ENCODE measurements at regions not wholly inside any gene's neighbourhood (a gene's known extent, or its start where the extent isn't known, plus 50 kb on each side); places are given as distances from the start of the nearest gene placed in this dataset.

DNA sequence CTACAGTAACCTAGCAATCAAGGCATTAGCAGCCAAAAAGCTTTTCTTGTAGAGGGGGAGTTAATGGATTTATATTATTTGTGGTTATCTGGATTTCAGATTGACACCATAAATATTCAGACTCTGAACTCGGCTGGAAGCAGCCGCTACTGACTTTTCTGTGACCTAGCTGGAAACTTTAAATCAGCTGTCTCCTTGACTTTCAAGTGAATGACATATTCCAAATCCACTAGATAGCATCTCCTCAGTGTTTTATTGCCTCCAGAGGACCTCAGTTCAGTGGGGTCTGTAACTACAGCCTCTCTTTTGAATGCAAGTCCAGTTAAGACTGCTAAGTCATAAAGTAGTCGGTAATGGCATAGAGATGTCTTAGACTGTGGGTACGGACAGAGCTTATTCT, 448.5 kb downstream of the NUF2 start:
- TF ChIP-seq, protein P1, sequence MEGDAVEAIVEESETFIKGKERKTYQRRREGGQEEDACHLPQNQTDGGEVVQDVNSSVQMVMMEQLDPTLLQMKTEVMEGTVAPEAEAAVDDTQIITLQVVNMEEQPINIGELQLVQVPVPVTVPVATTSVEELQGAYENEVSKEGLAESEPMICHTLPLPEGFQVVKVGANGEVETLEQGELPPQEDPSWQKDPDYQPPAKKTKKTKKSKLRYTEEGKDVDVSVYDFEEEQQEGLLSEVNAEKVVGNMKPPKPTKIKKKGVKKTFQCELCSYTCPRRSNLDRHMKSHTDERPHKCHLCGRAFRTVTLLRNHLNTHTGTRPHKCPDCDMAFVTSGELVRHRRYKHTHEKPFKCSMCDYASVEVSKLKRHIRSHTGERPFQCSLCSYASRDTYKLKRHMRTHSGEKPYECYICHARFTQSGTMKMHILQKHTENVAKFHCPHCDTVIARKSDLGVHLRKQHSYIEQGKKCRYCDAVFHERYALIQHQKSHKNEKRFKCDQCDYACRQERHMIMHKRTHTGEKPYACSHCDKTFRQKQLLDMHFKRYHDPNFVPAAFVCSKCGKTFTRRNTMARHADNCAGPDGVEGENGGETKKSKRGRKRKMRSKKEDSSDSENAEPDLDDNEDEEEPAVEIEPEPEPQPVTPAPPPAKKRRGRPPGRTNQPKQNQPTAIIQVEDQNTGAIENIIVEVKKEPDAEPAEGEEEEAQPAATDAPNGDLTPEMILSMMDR (IDR thresholded peaks at IDR 0.05 in 2 of 3, conservative IDR thresholded peaks at IDR 0.05 in 1 of 3; ENCODE audit: control insufficient read depth in 2 of 3, extremely low read depth in 1 of 3, insufficient read depth in 1 of 3, low read depth in 3 of 3, low read length in 3 of 3): no peak
- TF ChIP-seq TAF1 (IDR thresholded peaks at IDR 0.05; ENCODE audit: borderline replicate concordance, low read depth, low read length): no peak
- no peak for TF ChIP-seq POLR2A (IDR thresholded peaks at IDR 0.05; ENCODE audit: low read depth, low read length)
- no peak for TF ChIP-seq POLR2AphosphoS5 (IDR thresholded peaks at IDR 0.05; ENCODE audit: low read length)
- no peak for TF ChIP-seq POLR2AphosphoS2 (IDR thresholded peaks at IDR 0.05; ENCODE audit: low read depth, low read length)
- TF ChIP-seq SMC3 (IDR thresholded peaks at IDR 0.05; ENCODE audit: borderline replicate concordance, low read length): no peak
- TF ChIP-seq BRCA1 (IDR thresholded peaks at IDR 0.05; ENCODE audit: low read depth, low read length): no peak
- TF ChIP-seq EZH2 (IDR thresholded peaks at IDR 0.05; ENCODE audit: borderline replicate concordance, control insufficient read depth, low read depth, low read length): no peak
- no peak for TF ChIP-seq SPI1 (IDR thresholded peaks at IDR 0.05; ENCODE audit: borderline replicate concordance, insufficient read depth, low read depth, low read length)
- no peak for TF ChIP-seq EP300 (IDR thresholded peaks at IDR 0.05; ENCODE audit: borderline replicate concordance in 1 of 2, control insufficient read depth in 1 of 2, low read depth in 2 of 2, low read length in 2 of 2)
- TF ChIP-seq, protein P2, sequence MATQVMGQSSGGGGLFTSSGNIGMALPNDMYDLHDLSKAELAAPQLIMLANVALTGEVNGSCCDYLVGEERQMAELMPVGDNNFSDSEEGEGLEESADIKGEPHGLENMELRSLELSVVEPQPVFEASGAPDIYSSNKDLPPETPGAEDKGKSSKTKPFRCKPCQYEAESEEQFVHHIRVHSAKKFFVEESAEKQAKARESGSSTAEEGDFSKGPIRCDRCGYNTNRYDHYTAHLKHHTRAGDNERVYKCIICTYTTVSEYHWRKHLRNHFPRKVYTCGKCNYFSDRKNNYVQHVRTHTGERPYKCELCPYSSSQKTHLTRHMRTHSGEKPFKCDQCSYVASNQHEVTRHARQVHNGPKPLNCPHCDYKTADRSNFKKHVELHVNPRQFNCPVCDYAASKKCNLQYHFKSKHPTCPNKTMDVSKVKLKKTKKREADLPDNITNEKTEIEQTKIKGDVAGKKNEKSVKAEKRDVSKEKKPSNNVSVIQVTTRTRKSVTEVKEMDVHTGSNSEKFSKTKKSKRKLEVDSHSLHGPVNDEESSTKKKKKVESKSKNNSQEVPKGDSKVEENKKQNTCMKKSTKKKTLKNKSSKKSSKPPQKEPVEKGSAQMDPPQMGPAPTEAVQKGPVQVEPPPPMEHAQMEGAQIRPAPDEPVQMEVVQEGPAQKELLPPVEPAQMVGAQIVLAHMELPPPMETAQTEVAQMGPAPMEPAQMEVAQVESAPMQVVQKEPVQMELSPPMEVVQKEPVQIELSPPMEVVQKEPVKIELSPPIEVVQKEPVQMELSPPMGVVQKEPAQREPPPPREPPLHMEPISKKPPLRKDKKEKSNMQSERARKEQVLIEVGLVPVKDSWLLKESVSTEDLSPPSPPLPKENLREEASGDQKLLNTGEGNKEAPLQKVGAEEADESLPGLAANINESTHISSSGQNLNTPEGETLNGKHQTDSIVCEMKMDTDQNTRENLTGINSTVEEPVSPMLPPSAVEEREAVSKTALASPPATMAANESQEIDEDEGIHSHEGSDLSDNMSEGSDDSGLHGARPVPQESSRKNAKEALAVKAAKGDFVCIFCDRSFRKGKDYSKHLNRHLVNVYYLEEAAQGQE (IDR thresholded peaks at IDR 0.05; ENCODE audit: low read depth, low read length): no peak
- TF ChIP-seq, protein P3, sequence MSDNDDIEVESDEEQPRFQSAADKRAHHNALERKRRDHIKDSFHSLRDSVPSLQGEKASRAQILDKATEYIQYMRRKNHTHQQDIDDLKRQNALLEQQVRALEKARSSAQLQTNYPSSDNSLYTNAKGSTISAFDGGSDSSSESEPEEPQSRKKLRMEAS (IDR thresholded peaks at IDR 0.05; ENCODE audit: low read depth, low read length): no peak
- TF ChIP-seq RB1 (IDR thresholded peaks at IDR 0.05; ENCODE audit: borderline replicate concordance): no peak
